ENCODE measurements at regions not wholly inside any gene's neighbourhood (a gene's known extent, or its start where the extent isn't known, plus 50 kb on each side); places are given as distances from the start of the nearest gene placed in this dataset.
A peak's percentile ranks its signal among the peaks of the same experiment; 100 is the strongest.
"Not testable (repeated sequence)": the region's sequence is repeated elsewhere in the genome, so short reads cannot be mapped to it uniquely, and the experiment has no call there.

- no peak for DNase-seq (ENCODE audit: low read depth)
These were observed 84.9 kb upstream of the CCNG1 start for GRCh38 chr5:163352531-163352930.

DNA sequence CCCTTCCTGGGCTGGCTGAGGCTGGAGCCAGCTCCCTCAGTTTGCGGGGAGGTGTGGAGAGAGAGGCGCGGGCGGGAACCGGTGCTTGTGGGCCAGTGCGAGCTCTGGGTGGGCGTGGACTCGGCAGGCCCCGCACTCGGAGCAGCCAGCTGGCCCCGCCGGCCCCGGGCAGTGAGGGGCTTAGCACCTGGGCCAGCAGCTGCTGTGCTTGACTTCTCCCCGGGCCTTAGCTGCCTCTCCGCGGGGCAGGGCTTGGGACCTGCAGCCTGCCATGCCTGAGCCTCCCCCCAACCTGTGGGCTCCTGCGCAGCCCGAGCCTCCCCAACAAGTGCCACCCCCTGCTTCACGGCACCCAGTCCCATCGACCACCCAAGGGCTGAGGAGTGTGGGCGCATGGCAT, 81.6 kb upstream of the CCNG1 start:
- not testable (repeated sequence) for DNase-seq (ENCODE audit: low read depth)

GRCh38 chr5:163357636-163358035, 79.8 kb upstream of the CCNG1 start:
- DNase-seq (ENCODE audit: low read depth): peak; percentile 16

- DNase-seq (ENCODE audit: low read depth): no peak
These were observed 76.7 kb upstream of the CCNG1 start for GRCh38 chr5:163360656-163361055.

DNA sequence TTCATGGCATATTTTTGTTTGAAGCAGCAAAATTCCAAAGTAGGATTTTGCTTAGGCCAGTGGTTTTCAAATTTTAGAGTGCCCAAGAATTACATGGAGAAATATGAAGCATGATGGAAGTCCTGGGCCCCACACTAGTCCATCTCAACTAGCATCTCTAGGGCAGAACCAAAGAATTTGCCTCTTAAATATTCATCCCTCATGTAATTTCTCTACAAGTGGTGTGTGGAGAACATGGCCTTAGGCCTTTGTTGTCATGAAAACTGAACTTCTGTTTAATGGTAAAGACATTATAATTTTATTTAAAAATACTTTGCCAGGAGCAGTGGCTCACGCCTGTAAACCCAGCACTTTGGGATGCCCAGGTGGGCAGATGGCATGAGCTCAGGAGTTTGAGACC, 75.9 kb upstream of the CCNG1 start:
- no peak for DNase-seq (ENCODE audit: low read depth)

- peak; percentile 70 for DNase-seq (ENCODE audit: low read depth)
These were observed 74.5 kb upstream of the CCNG1 start for GRCh38 chr5:163362840-163363371.

DNA sequence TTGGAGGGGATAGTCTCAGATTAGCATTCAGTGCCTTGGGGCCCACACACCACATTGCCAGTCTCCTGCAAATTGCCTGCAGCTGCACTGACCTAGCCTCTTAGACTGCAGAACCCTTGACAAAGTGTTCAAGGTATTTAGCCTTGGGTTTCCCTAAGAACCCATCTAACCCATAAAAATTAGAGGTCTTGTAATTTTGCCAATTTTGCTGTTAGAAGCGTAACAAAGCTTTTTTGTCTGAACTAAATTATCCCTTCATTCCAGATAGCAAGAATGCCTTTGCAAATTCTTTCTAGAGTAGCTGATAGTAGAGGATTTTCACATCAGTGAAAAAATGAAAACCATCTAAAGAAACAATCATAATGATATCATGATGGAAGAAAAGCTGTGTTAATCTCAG, 74.0 kb upstream of the CCNG1 start:
- DNase-seq (ENCODE audit: low read depth): no peak

DNA sequence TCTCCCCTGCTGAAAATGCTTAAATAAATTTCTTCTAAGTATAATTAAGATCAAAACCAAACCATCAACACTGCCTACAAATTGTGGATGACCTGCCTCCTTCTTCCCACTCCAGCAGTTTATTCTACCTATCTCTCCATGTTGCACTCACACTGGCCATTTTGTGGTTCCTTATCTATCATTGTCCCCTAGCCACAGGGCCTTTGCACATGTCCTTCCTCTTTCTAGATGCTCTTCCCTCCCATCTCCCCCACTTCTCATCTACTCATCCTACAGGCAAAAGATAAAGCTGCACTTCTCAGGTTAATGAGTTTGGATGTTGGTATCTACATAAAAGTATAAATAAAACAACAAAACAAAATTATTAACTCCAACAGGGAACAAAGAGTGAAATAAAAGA, 70.6 kb upstream of the CCNG1 start:
- DNase-seq (ENCODE audit: low read depth): no peak

DNA sequence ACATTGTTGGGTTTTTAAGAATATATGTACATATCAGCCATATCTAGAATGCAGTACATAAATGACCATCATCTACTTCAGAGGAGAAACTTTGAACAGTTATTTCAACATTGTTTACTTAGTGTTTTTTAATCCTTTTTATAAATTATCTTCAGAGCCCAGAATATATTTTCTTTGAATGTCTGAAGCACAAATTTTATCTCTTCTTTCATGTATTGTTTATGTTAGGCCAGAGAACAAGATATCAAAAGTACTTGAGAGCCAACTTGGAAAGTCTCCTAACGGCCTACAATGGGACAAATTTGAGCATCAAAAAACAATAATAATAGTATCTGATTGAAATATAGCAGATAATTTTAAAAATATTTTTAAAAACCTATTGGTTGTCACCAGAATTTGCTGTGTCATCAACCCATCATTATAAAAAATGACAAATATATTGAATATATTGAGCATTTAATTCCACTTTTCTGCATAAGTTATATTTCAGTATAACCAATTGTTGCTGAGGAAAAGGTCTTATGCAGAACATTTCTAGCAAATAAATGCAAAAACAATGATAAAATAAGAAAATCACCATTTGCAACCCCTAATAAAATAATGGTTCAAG, 67.5 kb upstream of the CCNG1 start:
- no peak for DNase-seq (ENCODE audit: low read depth)

- DNase-seq (ENCODE audit: low read depth): peak; percentile 94
These were observed 63.8 kb upstream of the CCNG1 start for GRCh38 chr5:163373436-163374084.

GRCh38 chr5:163377982-163378381, 59.4 kb upstream of the CCNG1 start:
- DNase-seq (ENCODE audit: low read depth): no peak

DNA sequence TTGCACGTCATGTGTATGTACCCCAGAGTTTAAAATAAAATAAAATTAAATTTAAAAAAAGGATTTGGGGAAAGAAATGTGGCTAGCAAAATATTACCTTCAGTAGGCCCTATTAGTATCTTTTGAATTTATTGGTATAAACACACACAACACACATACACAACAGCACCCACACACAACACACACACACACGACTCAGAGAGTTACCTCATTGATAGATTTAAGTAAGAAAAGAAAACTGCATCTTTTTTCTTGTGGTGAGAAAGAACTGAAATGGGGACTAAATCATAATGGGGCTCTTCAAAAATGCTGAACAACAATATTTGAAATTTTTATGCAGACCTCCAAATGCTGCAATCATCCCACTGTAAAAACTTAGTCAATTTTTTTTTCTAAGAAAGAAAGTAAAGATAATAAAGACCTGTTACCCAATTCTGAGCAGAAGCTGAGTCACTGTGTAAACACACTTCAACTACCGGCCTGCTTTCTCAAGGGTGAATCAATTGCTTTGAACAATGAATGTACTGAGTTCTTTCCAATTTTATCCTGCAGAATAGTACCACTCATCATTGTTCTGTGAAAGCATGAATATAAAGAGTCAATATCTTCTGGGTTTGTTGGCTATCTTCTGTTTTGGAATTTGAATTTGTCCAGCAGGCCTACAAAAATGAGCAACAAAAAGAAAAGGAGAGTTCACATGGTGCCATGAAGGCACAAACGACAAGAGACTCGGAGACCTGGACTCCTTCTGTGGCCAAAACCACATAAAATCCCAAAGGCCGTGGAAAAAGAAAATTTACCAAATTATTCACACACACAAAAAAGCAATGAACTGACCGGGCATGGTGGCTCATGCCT, 57.9 kb upstream of the CCNG1 start:
- peak; percentile 95 for DNase-seq (ENCODE audit: low read depth)

DNA sequence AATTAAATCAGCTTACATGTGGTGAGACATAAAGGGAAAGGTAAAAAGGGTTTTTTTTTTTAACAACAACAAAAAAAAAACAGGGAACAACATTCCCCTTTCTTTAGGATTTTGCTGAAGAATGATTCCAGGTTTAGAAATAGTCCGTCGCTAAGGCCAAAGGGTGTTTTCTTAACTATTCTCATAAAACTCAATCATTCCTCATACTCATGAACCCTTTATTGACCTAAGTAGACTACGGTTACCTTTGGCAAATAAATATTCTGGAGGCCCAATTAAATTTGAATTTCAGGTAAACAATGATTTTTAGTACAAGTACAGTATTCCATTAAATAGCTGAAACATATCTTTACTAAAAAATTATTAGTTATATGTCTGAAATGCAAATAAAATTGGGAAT, 55.6 kb upstream of the CCNG1 start:
- DNase-seq (ENCODE audit: low read depth): no peak

GRCh38 chr5:163383754-163384153, 53.6 kb upstream of the CCNG1 start:
- DNase-seq (ENCODE audit: low read depth): no peak

DNA sequence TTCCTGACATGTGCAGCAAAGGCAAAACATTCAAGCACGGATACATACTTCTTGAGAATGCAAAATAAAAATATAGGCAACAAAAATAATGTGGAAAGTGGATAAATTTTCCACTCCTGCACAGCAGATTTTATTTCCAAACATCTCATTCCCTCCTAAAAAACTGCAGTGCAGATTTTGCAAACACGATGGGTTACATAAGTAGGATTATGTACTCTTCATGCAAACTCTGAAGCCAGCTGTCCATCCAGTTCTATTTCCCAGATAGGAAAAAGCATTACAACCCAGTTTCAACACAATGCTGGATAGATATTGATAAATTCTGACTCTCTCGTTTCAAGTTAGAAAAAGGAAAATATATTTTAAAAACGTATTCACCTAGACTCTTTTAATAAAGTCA, 52.7 kb upstream of the CCNG1 start:
- DNase-seq (ENCODE audit: low read depth): no peak

DNA sequence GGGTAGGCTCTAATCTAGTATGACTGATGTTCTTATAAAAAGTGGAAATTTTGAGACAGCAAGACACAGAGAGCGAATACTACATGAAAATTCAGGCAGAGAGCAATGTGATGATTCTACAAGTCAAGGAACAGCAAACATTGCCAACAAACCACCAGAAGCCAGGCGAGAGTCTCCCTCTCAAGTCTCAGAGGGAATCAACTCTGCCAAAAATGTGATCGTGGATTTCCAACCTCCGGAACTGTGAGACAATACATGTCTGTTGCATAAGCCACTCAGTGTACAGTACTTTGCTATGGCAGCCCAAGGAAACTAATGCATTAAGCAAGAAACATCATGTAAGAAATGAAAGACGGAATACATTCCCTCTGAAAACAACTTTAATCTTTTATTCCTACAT, 52.1 kb upstream of the CCNG1 start:
- no peak for DNase-seq (ENCODE audit: low read depth)

- DNase-seq (ENCODE audit: low read depth): no peak
These were observed 51.6 kb upstream of the CCNG1 start for GRCh38 chr5:163385824-163386223.

- no peak for DNase-seq (ENCODE audit: low read depth)
These were observed 51.0 kb upstream of the CCNG1 start for GRCh38 chr5:163386352-163386751.

GRCh38 chr5:163387589-163388343, 49.6 kb upstream of the CCNG1 start:
- DNase-seq (ENCODE audit: low read depth): no peak
